ENCODE measurements at regions not wholly inside any gene's neighbourhood (a gene's known extent, or its start where the extent isn't known, plus 50 kb on each side); places are given as distances from the start of the nearest gene placed in this dataset.

GRCh38 chr13:44155422-44156293 is 218.0 kb upstream of the SERP2 start:
- Mint-ChIP-seq H3K36me3 (no peaks in the 10 kb centered on the region), H3K27ac (no peak overlapping the region), H3K9me3 (no peaks in the 10 kb centered on the region), H3K27me3 (ENCODE audit: low read depth in 2 of 2) (peaks cover 0 to 18% of the 10 kb centered on the region in 2 donors), H3K4me3 (no peak overlapping the region), H3K4me1 (no peaks in the 10 kb centered on the region)
- Histone ChIP-seq H3K9me3 (ENCODE audit: control insufficient read depth, insufficient read depth, low read length) (no peaks in the 10 kb centered on the region), H3K4me3 (ENCODE audit: low read length) (no peak overlapping the region), H3K4me1 (ENCODE audit: control insufficient read depth, insufficient read depth, low read length) (no peaks in the 10 kb centered on the region), H3K36me3 (ENCODE audit: control insufficient read depth, insufficient read depth, low read length) (no peaks in the 10 kb centered on the region), H3K27ac (ENCODE audit: low read length) (no peak overlapping the region), H3K27me3 (ENCODE audit: control insufficient read depth, insufficient read depth, low read length) (no peaks in the 10 kb centered on the region)
- TF ChIP-seq CTCF (IDR thresholded peaks at IDR 0.05): no peak
- ATAC-seq: no peak
- WGBS (ENCODE audit: insufficient coverage): 38% methylated on average over 13 of the region's 14 CpGs
- DNase-seq: no peak
- intact Hi-C loops (cut with micrococcal nuclease): no loop called here

- no peaks in the 10 kb centered on the region for H3K36me3 ChIP-seq (ENCODE audit: control insufficient read depth, insufficient read depth, low read length)
- no peak for DNase-seq
- Mint-ChIP-seq H3K36me3 (no peaks in the 10 kb centered on the region), H3K27ac (no peak overlapping the region), H3K4me1 (no peaks in the 10 kb centered on the region), H3K9me3 (no peaks in the 10 kb centered on the region), H3K27me3 (ENCODE audit: low read depth in 2 of 2) (peaks cover 0 to 18% of the 10 kb centered on the region in 2 donors), H3K4me3 (no peak overlapping the region)
- intact Hi-C loops (cut with micrococcal nuclease): no loop called here
- 90% methylated on average over 4 of the region's 4 CpGs for WGBS (ENCODE audit: insufficient coverage)
- no peaks in the 10 kb centered on the region for H3K9me3 ChIP-seq (ENCODE audit: control insufficient read depth, insufficient read depth, low read length)
- no peak overlapping the region for H3K4me3 ChIP-seq (ENCODE audit: low read length)
- H3K27ac ChIP-seq (ENCODE audit: low read length): no peak overlapping the region
- TF ChIP-seq CTCF (IDR thresholded peaks at IDR 0.05): no peak
- no peaks in the 10 kb centered on the region for H3K4me1 ChIP-seq (ENCODE audit: control insufficient read depth, insufficient read depth, low read length)
- no peak for ATAC-seq
- no peaks in the 10 kb centered on the region for H3K27me3 ChIP-seq (ENCODE audit: control insufficient read depth, insufficient read depth, low read length)
Observed at GRCh38 chr13:44156294-44156658, 217.3 kb upstream of the SERP2 start.

GRCh38 chr13:44157606-44158005 is 216.0 kb upstream of the SERP2 start:
- no peak overlapping the region for H3K27ac ChIP-seq (ENCODE audit: low read length)
- peaks cover 0 to 18% of the 10 kb centered on the region in 2 donors for H3K27me3 Mint-ChIP-seq (ENCODE audit: low read depth in 2 of 2)
- H3K27me3 ChIP-seq (ENCODE audit: control insufficient read depth, insufficient read depth, low read length): no peaks in the 10 kb centered on the region
- WGBS (ENCODE audit: insufficient coverage): 81% methylated on average over 5 of the region's 5 CpGs
- no peaks in the 10 kb centered on the region for H3K4me1 ChIP-seq (ENCODE audit: control insufficient read depth, insufficient read depth, low read length)
- intact Hi-C loops (cut with micrococcal nuclease): no loop called here
- no peaks in the 10 kb centered on the region for H3K9me3 Mint-ChIP-seq
- H3K9me3 ChIP-seq (ENCODE audit: control insufficient read depth, insufficient read depth, low read length): no peaks in the 10 kb centered on the region
- H3K4me1 Mint-ChIP-seq: no peaks in the 10 kb centered on the region
- no peaks in the 10 kb centered on the region for H3K36me3 Mint-ChIP-seq
- H3K27ac Mint-ChIP-seq: no peak overlapping the region
- TF ChIP-seq CTCF (IDR thresholded peaks at IDR 0.05): no peak
- ATAC-seq (no peak), DNase-seq (no peak)
- H3K4me3 Mint-ChIP-seq: no peak overlapping the region
- H3K4me3 ChIP-seq (ENCODE audit: low read length): no peak overlapping the region
- no peaks in the 10 kb centered on the region for H3K36me3 ChIP-seq (ENCODE audit: control insufficient read depth, insufficient read depth, low read length)

GRCh38 chr13:44158098-44158521 is 215.5 kb upstream of the SERP2 start:
- Mint-ChIP-seq H3K9me3 (no peaks in the 10 kb centered on the region), H3K4me1 (no peaks in the 10 kb centered on the region), H3K4me3 (no peak overlapping the region), H3K36me3 (no peaks in the 10 kb centered on the region), H3K27ac (no peak overlapping the region), H3K27me3 (ENCODE audit: low read depth in 2 of 2) (peaks cover 0 to 18% of the 10 kb centered on the region in 2 donors)
- H3K4me1 ChIP-seq (ENCODE audit: control insufficient read depth, insufficient read depth, low read length): no peaks in the 10 kb centered on the region
- H3K36me3 ChIP-seq (ENCODE audit: control insufficient read depth, insufficient read depth, low read length): no peaks in the 10 kb centered on the region
- TF ChIP-seq CTCF (IDR thresholded peaks at IDR 0.05): no peak
- H3K9me3 ChIP-seq (ENCODE audit: control insufficient read depth, insufficient read depth, low read length): no peaks in the 10 kb centered on the region
- no peak overlapping the region for H3K27ac ChIP-seq (ENCODE audit: low read length)
- no peak for ATAC-seq
- intact Hi-C loops (cut with micrococcal nuclease): no loop called here
- WGBS (ENCODE audit: insufficient coverage): 88% methylated on average over 2 of the region's 2 CpGs
- DNase-seq: no peak
- H3K27me3 ChIP-seq (ENCODE audit: control insufficient read depth, insufficient read depth, low read length): no peaks in the 10 kb centered on the region
- no peak overlapping the region for H3K4me3 ChIP-seq (ENCODE audit: low read length)
